ENCODE measurements at regions not wholly inside any gene's neighbourhood (a gene's known extent, or its start where the extent isn't known, plus 50 kb on each side); places are given as distances from the start of the nearest gene placed in this dataset.

DNA sequence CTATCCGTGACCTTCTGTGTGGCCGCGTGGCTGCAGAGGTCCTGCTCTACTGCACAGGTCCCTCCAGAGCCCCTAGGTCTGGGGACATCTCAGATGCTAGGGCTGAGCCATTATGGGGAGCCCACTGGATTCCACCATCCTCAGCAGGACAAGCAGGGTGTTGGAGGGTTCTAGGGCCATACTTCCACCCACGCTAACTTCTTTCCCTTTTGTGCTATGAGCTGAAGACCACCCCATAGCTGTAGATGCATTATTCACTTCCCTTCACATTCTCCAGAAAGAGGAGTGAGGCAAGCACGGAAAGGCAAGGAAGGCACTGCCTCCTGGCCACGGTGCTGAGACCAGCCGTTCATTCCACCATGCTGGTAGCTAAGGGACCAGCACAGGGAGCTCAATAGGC is 149.5 kb upstream of the MYCN start:
- Mint-ChIP-seq H3K27me3 (ENCODE audit: insufficient read depth, unreplicated experiment) (peaks cover 3% of the 10 kb centered on the region), H3K4me1 (ENCODE audit: low read depth, unreplicated experiment) (peaks cover 7% of the 10 kb centered on the region), H3K36me3 (ENCODE audit: insufficient read depth, unreplicated experiment) (peaks cover under 1% of the 10 kb centered on the region), H3K9me3 (ENCODE audit: unreplicated experiment) (peaks cover 10% of the 10 kb centered on the region), H3K27ac (ENCODE audit: unreplicated experiment) (no peak overlapping the region), H3K4me3 (ENCODE audit: unreplicated experiment) (no peak overlapping the region)
- intact Hi-C loops (cut with micrococcal nuclease; ENCODE audit: unreplicated experiment) = no loop called here
- ChIA-PET CTCF (no interaction called here), POLR2A (no interaction called here)
- no peaks in the 10 kb centered on the region for H3K4me1 ChIP-seq
- TF ChIP-seq, protein P1, sequence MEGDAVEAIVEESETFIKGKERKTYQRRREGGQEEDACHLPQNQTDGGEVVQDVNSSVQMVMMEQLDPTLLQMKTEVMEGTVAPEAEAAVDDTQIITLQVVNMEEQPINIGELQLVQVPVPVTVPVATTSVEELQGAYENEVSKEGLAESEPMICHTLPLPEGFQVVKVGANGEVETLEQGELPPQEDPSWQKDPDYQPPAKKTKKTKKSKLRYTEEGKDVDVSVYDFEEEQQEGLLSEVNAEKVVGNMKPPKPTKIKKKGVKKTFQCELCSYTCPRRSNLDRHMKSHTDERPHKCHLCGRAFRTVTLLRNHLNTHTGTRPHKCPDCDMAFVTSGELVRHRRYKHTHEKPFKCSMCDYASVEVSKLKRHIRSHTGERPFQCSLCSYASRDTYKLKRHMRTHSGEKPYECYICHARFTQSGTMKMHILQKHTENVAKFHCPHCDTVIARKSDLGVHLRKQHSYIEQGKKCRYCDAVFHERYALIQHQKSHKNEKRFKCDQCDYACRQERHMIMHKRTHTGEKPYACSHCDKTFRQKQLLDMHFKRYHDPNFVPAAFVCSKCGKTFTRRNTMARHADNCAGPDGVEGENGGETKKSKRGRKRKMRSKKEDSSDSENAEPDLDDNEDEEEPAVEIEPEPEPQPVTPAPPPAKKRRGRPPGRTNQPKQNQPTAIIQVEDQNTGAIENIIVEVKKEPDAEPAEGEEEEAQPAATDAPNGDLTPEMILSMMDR (IDR thresholded peaks at IDR 0.05; ENCODE audit: insufficient read depth in 1 of 2, low read depth in 1 of 2, low read length in 1 of 2, severe bottlenecking in 1 of 2, unreplicated experiment in 1 of 2) = no peak
- no peaks in the 10 kb centered on the region for H3K36me3 ChIP-seq (ENCODE audit: control insufficient read depth, insufficient read depth, low read length)
- no peak for DNase-seq
- no peak overlapping the region for H3K4me3 ChIP-seq (ENCODE audit: low read depth, low read length)
- no peaks in the 10 kb centered on the region for H3K9me3 ChIP-seq
- no TSS peak for BruUV-seq (replicated peaks)
- no peaks in the 10 kb centered on the region for H3K27me3 ChIP-seq (replicated peaks; ENCODE audit: control insufficient read depth, insufficient read depth, low read length)

DNA sequence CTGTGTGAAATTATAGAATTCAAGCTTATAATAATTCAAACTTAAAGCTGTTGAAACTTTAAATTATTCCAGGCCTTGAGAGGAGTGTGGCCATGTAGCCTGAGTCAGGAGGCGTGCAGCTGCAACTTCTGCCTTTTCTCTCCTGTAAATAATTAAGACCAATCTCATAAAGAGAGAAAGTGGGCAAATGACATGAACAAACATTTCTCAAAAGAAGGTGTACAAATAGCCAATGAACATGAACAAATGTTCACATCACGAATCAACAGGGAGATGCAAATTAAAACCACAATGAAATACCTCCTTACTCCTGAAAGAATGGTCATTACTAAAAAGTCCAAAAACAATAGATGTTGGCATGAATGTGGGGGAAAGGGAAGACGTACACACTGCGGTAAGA is 149.1 kb upstream of the MYCN start:
- H3K4me1 Mint-ChIP-seq (ENCODE audit: low read depth, unreplicated experiment) = peaks cover 7% of the 10 kb centered on the region
- H3K4me1 ChIP-seq = no peaks in the 10 kb centered on the region
- H3K4me3 ChIP-seq (ENCODE audit: low read depth, low read length) = no peak overlapping the region
- H3K27me3 Mint-ChIP-seq (ENCODE audit: insufficient read depth, unreplicated experiment) = peaks cover 3% of the 10 kb centered on the region
- peaks cover 5% of the 10 kb centered on the region for H3K36me3 Mint-ChIP-seq (ENCODE audit: insufficient read depth, unreplicated experiment)
- H3K9me3 Mint-ChIP-seq (ENCODE audit: unreplicated experiment) = peaks cover 10% of the 10 kb centered on the region
- TF ChIP-seq, protein P1 (IDR thresholded peaks at IDR 0.05; ENCODE audit: insufficient read depth in 1 of 2, low read depth in 1 of 2, low read length in 1 of 2, severe bottlenecking in 1 of 2, unreplicated experiment in 1 of 2) = no peak
- no TSS peak for BruUV-seq (replicated peaks)
- H3K4me3 Mint-ChIP-seq (ENCODE audit: unreplicated experiment) = no peak overlapping the region
- ChIA-PET CTCF (no interaction called here), POLR2A (no interaction called here)
- H3K27me3 ChIP-seq (replicated peaks; ENCODE audit: control insufficient read depth, insufficient read depth, low read length) = no peaks in the 10 kb centered on the region
- intact Hi-C loops (cut with micrococcal nuclease; ENCODE audit: unreplicated experiment) = no loop called here
- no peaks in the 10 kb centered on the region for H3K36me3 ChIP-seq (ENCODE audit: control insufficient read depth, insufficient read depth, low read length)
- no peak for DNase-seq
- no peak overlapping the region for H3K27ac Mint-ChIP-seq (ENCODE audit: unreplicated experiment)
- H3K9me3 ChIP-seq = no peaks in the 10 kb centered on the region

DNA sequence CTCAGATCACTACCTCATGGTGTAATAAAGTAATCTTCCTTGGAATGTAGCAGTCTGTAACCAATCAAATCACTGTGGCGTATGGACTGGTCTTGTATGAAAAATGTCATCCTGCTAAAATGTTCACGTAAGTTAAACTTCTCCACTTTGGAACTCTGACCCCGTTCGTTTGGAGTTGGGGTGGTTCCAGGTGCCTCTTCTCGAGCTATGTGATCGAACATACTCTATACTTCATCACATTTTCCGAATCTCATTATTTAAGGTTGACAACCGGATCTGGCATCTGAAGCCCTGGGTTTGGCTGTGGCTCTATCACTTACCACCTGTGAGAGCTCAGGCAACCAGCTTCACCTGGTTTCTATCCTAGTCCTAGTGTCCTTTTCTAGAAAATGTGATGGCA is 148.0 kb upstream of the MYCN start:
- Histone ChIP-seq H3K36me3 (ENCODE audit: control insufficient read depth, insufficient read depth, low read length) (no peaks in the 10 kb centered on the region), H3K27me3 (replicated peaks; ENCODE audit: control insufficient read depth, insufficient read depth, low read length) (no peaks in the 10 kb centered on the region), H3K4me3 (ENCODE audit: low read depth, low read length) (no peak overlapping the region), H3K4me1 (no peaks in the 10 kb centered on the region), H3K9me3 (no peaks in the 10 kb centered on the region)
- H3K27ac Mint-ChIP-seq (ENCODE audit: unreplicated experiment) = no peak overlapping the region
- H3K36me3 Mint-ChIP-seq (ENCODE audit: insufficient read depth, unreplicated experiment) = peaks cover 5% of the 10 kb centered on the region
- H3K9me3 Mint-ChIP-seq (ENCODE audit: unreplicated experiment) = peaks cover 9% of the 10 kb centered on the region
- DNase-seq = no peak
- H3K27me3 Mint-ChIP-seq (ENCODE audit: insufficient read depth, unreplicated experiment) = peaks cover 3% of the 10 kb centered on the region
- no TSS peak for BruUV-seq (replicated peaks)
- POLR2A ChIA-PET = no interaction called here
- H3K4me1 Mint-ChIP-seq (ENCODE audit: low read depth, unreplicated experiment) = peaks cover 7% of the 10 kb centered on the region
- no peak overlapping the region for H3K4me3 Mint-ChIP-seq (ENCODE audit: unreplicated experiment)
- TF ChIP-seq, protein P1 (IDR thresholded peaks at IDR 0.05; ENCODE audit: insufficient read depth in 1 of 2, low read depth in 1 of 2, low read length in 1 of 2, severe bottlenecking in 1 of 2, unreplicated experiment in 1 of 2) = no peak
- CTCF ChIA-PET = interaction anchor here (1.0 kb wide), 1 partner anchor 147 kb away, joined by 3 read pairs; no protein-coding TSS in a partner anchor
- intact Hi-C loops (cut with micrococcal nuclease; ENCODE audit: unreplicated experiment) = no loop called here
